K562 (cell line): ENCODE measurements at regions not wholly inside any gene's neighbourhood (a gene's known extent, or its start where the extent isn't known, plus 50 kb on each side); places are given as distances from the start of the nearest gene placed in this dataset.

Experiments
- ATAC-seq: fragments of 200-7000 bp; cut with Tn5 transposase; 3 replicates; pipeline ENCODE4 v1.9.1; 2020; ENCODE audit warnings: moderate library complexity
- BruUV-seq: library from RNA; stranded (reverse); fragments of 400-500 nt; replicated peaks from 2 replicates; lab custom pipeline; 2021; lab: Mats Ljungman, UMichigan
- CTCF ChIA-PET: fragments of 300-600 bp; formaldehyde crosslinking; extraction: SDS; loops from one replicate; lab custom pipeline; 2021; ENCODE audit warnings: low intra/inter-chr PET ratio; lab: Yijun Ruan, JAX
- POLR2A ChIA-PET: fragments of 300-600, 350-650 bp; sonication (Branson Sonifier 250); formaldehyde crosslinking; extraction: SDS; loops from one replicate; lab custom pipeline; 2021; ENCODE audit warnings: antibody characterized with exemption, inconsistent platforms; lab: Yijun Ruan, JAX
- DNase-seq, 4 experiments: peaks; one replicate each; pipeline versions ENCODE4 v3.0.0 to v3.0.0-alpha.2; 2011 to 2018; ENCODE audit warnings: low spot score in 3 of 4, mixed read lengths in 3 of 4; ENCODE audit errors: extremely low read depth in 1 of 4
- FAIRE-seq: peaks from 2 replicates; lab custom pipeline; 2011; peaks lifted over from hg19 to GRCh38; lab: Jason Lieb, UNC
- H2AFZ ChIP-seq: 2 replicates; pipeline ENCODE4 v1.6.0; 2011; ENCODE audit warnings: low read depth, low read length, control low read depth, inconsistent platforms
- H3K27ac ChIP-seq: fragments of 200-600 bp; 3 replicates; pipeline ENCODE4 v1.8.0; 2011; ENCODE audit warnings: low read depth, mild to moderate bottlenecking, control low read depth, inconsistent platforms, low read length, moderate library complexity, mixed read lengths; ENCODE audit errors: extremely low read depth
- H3K27me3 ChIP-seq, 2 experiments: fragments of 300-600 bp in 1 of 2; 2 replicates in 1 of 2; 3 replicates in 1 of 2; pipeline versions ENCODE4 v1.6.0 to v1.8.0; 2011; ENCODE audit warnings: inconsistent platforms in 2 of 2, low read length in 2 of 2, mild to moderate bottlenecking in 1 of 2, mixed read lengths in 1 of 2, moderate library complexity in 1 of 2; ENCODE audit not compliant: control insufficient read depth in 2 of 2, insufficient read depth in 2 of 2
- H3K36me3 ChIP-seq: fragments of 300-600 bp; 3 replicates; pipeline ENCODE4 v1.8.0; 2011; ENCODE audit warnings: mild to moderate bottlenecking, low read length, inconsistent platforms; ENCODE audit not compliant: control insufficient read depth, insufficient read depth
- H3K4me1 ChIP-seq, 2 experiments: fragments of 200-600 bp in 1 of 2; replicated peaks in 1 of 2; 2 replicates in 1 of 2; 3 replicates in 1 of 2; pipeline versions ENCODE4 v1.5.1 to v1.8.0; 2011; ENCODE audit warnings: inconsistent platforms in 2 of 2, low read length in 2 of 2, mild to moderate bottlenecking in 1 of 2, mixed read lengths in 1 of 2, moderate library complexity in 1 of 2; ENCODE audit not compliant: control insufficient read depth in 2 of 2, insufficient read depth in 2 of 2
- H3K4me2 ChIP-seq: 2 replicates; pipeline ENCODE4 v1.6.1; 2011; ENCODE audit warnings: low read length, control low read depth, inconsistent platforms, mixed read lengths; ENCODE audit not compliant: insufficient read depth
- H3K4me3 ChIP-seq: fragments of 200-600 bp; sonication (generic), shearing (Covaris generic); 2 replicates; pipeline ENCODE4 v1.5.1; 2016; ENCODE audit warnings: control low read depth, inconsistent platforms
- H3K79me2 ChIP-seq: fragments of 200-600 bp; 3 replicates; pipeline ENCODE4 v1.8.0; 2011; ENCODE audit warnings: low read length, inconsistent platforms; ENCODE audit not compliant: control insufficient read depth, insufficient read depth
- H3K9ac ChIP-seq, 2 experiments: 2 replicates each; pipeline versions ENCODE4 v1.6.0 to v1.6.1; 2011; ENCODE audit warnings: low read depth in 2 of 2, low read length in 2 of 2, control low read depth in 1 of 2, inconsistent platforms in 1 of 2, mild to moderate bottlenecking in 1 of 2, mixed read lengths in 1 of 2; ENCODE audit not compliant: insufficient read depth in 1 of 2
- H3K9me1 ChIP-seq: one replicate; pipeline ENCODE4 v1.6.0; 2011; ENCODE audit warnings: inconsistent platforms, mild to moderate bottlenecking, low read length, moderate library complexity; ENCODE audit not compliant: control insufficient read depth, insufficient read depth
- H3K9me3 ChIP-seq: replicated peaks from 2 replicates; pipeline ENCODE4 v1.5.1; 2011; ENCODE audit warnings: low read depth, low read length, inconsistent platforms; ENCODE audit not compliant: control insufficient read depth, insufficient read depth
- H4K20me1 ChIP-seq: replicated peaks from 2 replicates; pipeline ENCODE4 v1.6.1; 2011; ENCODE audit warnings: low read length, inconsistent platforms, mixed read lengths; ENCODE audit not compliant: control insufficient read depth, insufficient read depth
- ARID2 ChIP-seq: fragments of 450-650 bp; IDR thresholded peaks from 2 replicates; pipeline ENCODE4 v1.6.1; 2017; ENCODE audit warnings: antibody characterized with exemption, mild to moderate bottlenecking
- CREB1 ChIP-seq, 2 experiments: sonication (generic) in 1 of 2; formaldehyde crosslinking in 1 of 2; IDR thresholded peaks; 2 replicates each; pipeline versions ENCODE4 v1.6.1 to v1.8.0; 2012 to 2022; ENCODE audit warnings: inconsistent platforms in 1 of 2, mild to moderate bottlenecking in 1 of 2, missing genetic modification reagents in 1 of 2, moderate library complexity in 1 of 2
- E2F1 ChIP-seq: sonication (generic); formaldehyde crosslinking; IDR thresholded peaks from 2 replicates; pipeline ENCODE4 v1.8.1; 2023; ENCODE audit warnings: mild to moderate bottlenecking, missing genetic modification reagents, moderate library complexity
- ERF ChIP-seq: fragments of 450-650 bp; formaldehyde crosslinking; IDR thresholded peaks from 2 replicates; pipeline ENCODE4 v1.4.0; 2020; ENCODE audit warnings: mild to moderate bottlenecking, mixed read lengths
- JUND ChIP-seq, 2 experiments: IDR thresholded peaks; 2 replicates in 1 of 2; 3 replicates in 1 of 2; pipeline ENCODE4 v1.6.1; 2011; ENCODE audit warnings: borderline replicate concordance in 2 of 2, low read depth in 2 of 2, low read length in 2 of 2, improper control_type of control experiment in 1 of 2, missing biosample characterization in 1 of 2, missing genetic modification characterization in 1 of 2, missing genetic modification reagents in 1 of 2
- MCM5 ChIP-seq: fragments of 450-650 bp; IDR thresholded peaks from 2 replicates; pipeline ENCODE4 v1.6.1; 2016; ENCODE audit warnings: low read depth
- PHF21A ChIP-seq: fragments of 450-650 bp; IDR thresholded peaks from 2 replicates; pipeline ENCODE4 v1.6.1; 2017; ENCODE audit warnings: low read depth, borderline replicate concordance
- PHTF2 ChIP-seq: fragments of 250-450 bp; sonication (Bioruptor Pico); IDR thresholded peaks from 2 replicates; pipeline ENCODE4 v1.5.0; 2021; ENCODE audit warnings: mild to moderate bottlenecking
- RNF2 ChIP-seq: sonication (generic); IDR thresholded peaks from 2 replicates; pipeline ENCODE4 v1.6.1; 2016
- TSC22D4 ChIP-seq: fragments of 450-650 bp; IDR thresholded peaks from 2 replicates; pipeline ENCODE4 v1.6.1; 2016; ENCODE audit warnings: missing genetic modification characterization, missing biosample characterization, control low read depth
- ZBTB12 ChIP-seq: fragments of 250-450 bp; sonication (Bioruptor Pico); IDR thresholded peaks from 2 replicates; pipeline ENCODE4 v1.4.0; 2020
- ZNF318 ChIP-seq, 2 experiments: fragments of 450-650 bp; IDR thresholded peaks; 2 replicates each; pipeline ENCODE4 v1.6.1; 2016; ENCODE audit warnings: mild to moderate bottlenecking in 2 of 2, borderline replicate concordance in 1 of 2, low read depth in 1 of 2, moderate library complexity in 1 of 2
- ZNF444 ChIP-seq: fragments of 250-450 bp; sonication (Bioruptor Pico); IDR thresholded peaks from 2 replicates; pipeline ENCODE4 v1.4.0; 2020; ENCODE audit warnings: mild to moderate bottlenecking, moderate library complexity
- in situ Hi-C: fragments of 300-500 bp; cut with MboI; formaldehyde crosslinking; loops from 4 replicates; pipeline ENCODE4 v1.15.0; 2018; ENCODE audit warnings: inconsistent platforms, mixed read lengths
- intact Hi-C: fragments of 100-400 bp; cut with micrococcal nuclease; formaldehyde crosslinking; loops from 2 replicates; pipeline ENCODE4 v1.14.2; 2022

GRCh38 chr6:9523462-9523861 lies 891.4 kb downstream of the TFAP2A start:
- in situ Hi-C loops (no loop called here), intact Hi-C loops (no loop called here)
- H3K27me3 ChIP-seq: no peaks in the 10 kb centered on the region
- H4K20me1 ChIP-seq: no peaks in the 10 kb centered on the region
- no peak overlapping the region for H2AFZ ChIP-seq
- no peak for ATAC-seq
- no peak for FAIRE-seq
- no peaks in the 10 kb centered on the region for H3K36me3 ChIP-seq
- no peak for DNase-seq
- H3K4me3 ChIP-seq: no peak overlapping the region
- no peaks in the 10 kb centered on the region for H3K79me2 ChIP-seq
- BruUV-seq: no TSS peak
- no peaks in the 10 kb centered on the region for H3K4me1 ChIP-seq
- POLR2A ChIA-PET: no interaction called here
- no peak for TF ChIP-seq ZNF318 (IDR thresholded peaks at IDR 0.05; ENCODE audit: borderline replicate concordance in 1 of 2, low read depth in 1 of 2)
- TF ChIP-seq CREB1 (IDR thresholded peaks at IDR 0.05): no peak
- TF ChIP-seq CREB1 (CRISPR knock-in tag; IDR thresholded peaks at IDR 0.05): no peak
- TF ChIP-seq ZBTB12: no peak
- no peak for TF ChIP-seq TSC22D4 (tag)
- no peak for TF ChIP-seq ERF (CRISPR knock-in tag)
- TF ChIP-seq RNF2: no peak
- TF ChIP-seq PHF21A: no peak
- TF ChIP-seq E2F1 (CRISPR knock-in tag): no peak
- no peak for TF ChIP-seq MCM5
- no peak for TF ChIP-seq PHTF2 (CRISPR knock-in tag)
- no peak for TF ChIP-seq JUND (IDR thresholded peaks at IDR 0.05; ENCODE audit: borderline replicate concordance, low read depth, low read length)
- TF ChIP-seq JUND (tag; IDR thresholded peaks at IDR 0.05; ENCODE audit: borderline replicate concordance, low read depth, low read length): no peak
- TF ChIP-seq ARID2: no peak
- no peak for TF ChIP-seq ZNF444
- TF ChIP-seq, all 486 proteins: peak for 0
- CTCF ChIA-PET: no interaction called here
- Histone ChIP-seq H3K9me1 (no peaks in the 10 kb centered on the region), H3K27ac (no peak overlapping the region), H3K9me3 (no peaks in the 10 kb centered on the region), H3K4me2 (no peak overlapping the region), H3K9ac (no peak overlapping the region)
